ENCODE measurements at regions not wholly inside any gene's neighbourhood (a gene's known extent, or its start where the extent isn't known, plus 50 kb on each side); places are given as distances from the start of the nearest gene placed in this dataset.

DNA sequence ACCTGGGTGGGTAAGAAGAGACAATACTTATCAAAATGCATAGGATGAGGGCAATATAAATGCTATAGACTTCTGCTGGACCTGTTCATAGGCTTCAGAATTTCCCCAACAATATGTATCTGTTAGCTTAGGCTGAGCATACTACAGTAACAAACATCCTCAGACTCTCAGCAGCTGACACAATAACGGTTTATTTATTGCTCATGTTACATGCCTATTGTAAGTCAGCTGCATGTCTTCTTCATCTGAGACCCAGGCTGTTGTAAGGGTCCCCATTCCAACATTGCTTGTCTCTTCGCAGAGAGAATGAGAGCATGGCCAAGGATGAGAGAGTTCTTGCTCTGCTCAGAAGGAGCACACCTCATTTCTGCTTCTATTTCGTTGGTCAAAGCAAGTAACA lies 150.7 kb downstream of the TMEM200C start:
- Histone ChIP-seq H4K20me1 (replicated peaks; ENCODE audit: insufficient read depth) (no peaks in the 10 kb centered on the region), H3K27ac (ENCODE audit: low read depth) (no peak overlapping the region), H3K4me1 (ENCODE audit: insufficient read depth) (no peaks in the 10 kb centered on the region), H3K36me3 (ENCODE audit: insufficient read depth) (no peaks in the 10 kb centered on the region), H3K4me3 (no peak overlapping the region), H3K4me2 (no peak overlapping the region), H3K27me3 (ENCODE audit: insufficient read depth) (no peaks in the 10 kb centered on the region), H2AFZ (no peak overlapping the region), H3K79me2 (replicated peaks; ENCODE audit: insufficient read depth) (no peaks in the 10 kb centered on the region), H3F3A (replicated peaks; ENCODE audit: low read depth) (no peaks in the 10 kb centered on the region), H3K9me2 (ENCODE audit: insufficient read depth) (no peaks in the 10 kb centered on the region)
- Mint-ChIP-seq H3K27ac (no peak overlapping the region), H3K36me3 (ENCODE audit: low read depth) (no peaks in the 10 kb centered on the region), H3K4me1 (peaks cover 5% of the 10 kb centered on the region; the same call in 2 of the 3 replicates), H3K4me3 (no peak overlapping the region), H3K27me3 (ENCODE audit: insufficient read depth, low read depth, poor library complexity) (peaks cover 1% of the 10 kb centered on the region), H3K9me3 (no peaks in the 10 kb centered on the region)
- no peak for ATAC-seq
- TF ChIP-seq ZNF462 (CRISPR knock-in tag; IDR thresholded peaks at IDR 0.05), result no peak
- TF ChIP-seq ZNF114 (CRISPR knock-in tag; IDR thresholded peaks at IDR 0.05), result no peak
- TF ChIP-seq ZNF331 (CRISPR knock-in tag; IDR thresholded peaks at IDR 0.05; ENCODE audit: low read depth), result no peak
- TF ChIP-seq POLR2AphosphoS5 (IDR thresholded peaks at IDR 0.05; ENCODE audit: low read depth), result no peak
- TF ChIP-seq NANOG (IDR thresholded peaks at IDR 0.05; ENCODE audit: borderline replicate concordance), result no peak
- TF ChIP-seq JUNB (IDR thresholded peaks at IDR 0.05; ENCODE audit: unreplicated experiment), result no peak
- TF ChIP-seq EZH2 (IDR thresholded peaks at IDR 0.05; ENCODE audit: low read depth, unreplicated experiment), result no peak
- no peak for TF ChIP-seq EZH2phosphoT487 (IDR thresholded peaks at IDR 0.05; ENCODE audit: unreplicated experiment)
- no peak for TF ChIP-seq REST (IDR thresholded peaks at IDR 0.05; ENCODE audit: unreplicated experiment)
- TF ChIP-seq CREB1 (CRISPR knock-in tag; IDR thresholded peaks at IDR 0.05; ENCODE audit: low read depth), result no peak
- TF ChIP-seq, protein P1, sequence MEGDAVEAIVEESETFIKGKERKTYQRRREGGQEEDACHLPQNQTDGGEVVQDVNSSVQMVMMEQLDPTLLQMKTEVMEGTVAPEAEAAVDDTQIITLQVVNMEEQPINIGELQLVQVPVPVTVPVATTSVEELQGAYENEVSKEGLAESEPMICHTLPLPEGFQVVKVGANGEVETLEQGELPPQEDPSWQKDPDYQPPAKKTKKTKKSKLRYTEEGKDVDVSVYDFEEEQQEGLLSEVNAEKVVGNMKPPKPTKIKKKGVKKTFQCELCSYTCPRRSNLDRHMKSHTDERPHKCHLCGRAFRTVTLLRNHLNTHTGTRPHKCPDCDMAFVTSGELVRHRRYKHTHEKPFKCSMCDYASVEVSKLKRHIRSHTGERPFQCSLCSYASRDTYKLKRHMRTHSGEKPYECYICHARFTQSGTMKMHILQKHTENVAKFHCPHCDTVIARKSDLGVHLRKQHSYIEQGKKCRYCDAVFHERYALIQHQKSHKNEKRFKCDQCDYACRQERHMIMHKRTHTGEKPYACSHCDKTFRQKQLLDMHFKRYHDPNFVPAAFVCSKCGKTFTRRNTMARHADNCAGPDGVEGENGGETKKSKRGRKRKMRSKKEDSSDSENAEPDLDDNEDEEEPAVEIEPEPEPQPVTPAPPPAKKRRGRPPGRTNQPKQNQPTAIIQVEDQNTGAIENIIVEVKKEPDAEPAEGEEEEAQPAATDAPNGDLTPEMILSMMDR (conservative IDR thresholded peaks at IDR 0.05; ENCODE audit: low read depth in 2 of 2), result no peak
- TF ChIP-seq ETS1 (IDR thresholded peaks at IDR 0.05), result no peak
- TF ChIP-seq STAT1 (IDR thresholded peaks at IDR 0.05; ENCODE audit: unreplicated experiment), result no peak
- DNase-seq (ENCODE audit: low spot score), result no peak
